Gastrocnemius medialis (tissue), 4 donors: ENCODE measurements at regions not wholly inside any gene's neighbourhood (a gene's known extent, or its start where the extent isn't known, plus 50 kb on each side); places are given as distances from the start of the nearest gene placed in this dataset.

ENCODE experiments used
- ATAC-seq, 2 donors: fragments of 150-250 bp; one replicate each; pipeline ENCODE4 v1.9.1; 2016
- DNase-seq, 2 donors: peaks; one replicate each; pipeline ENCODE4 v3.0.0-alpha.2; 2019
- H3K27ac ChIP-seq, 4 donors: fragments of 200-600 bp; sonication (generic); 1 replicate in 1 of 4; 2 replicates in 3 of 4; pipeline ENCODE4 v1.5.1; 2016 to 2018; ENCODE audit warnings: mild to moderate bottlenecking in 2 of 4, moderate library complexity in 1 of 4
- H3K27me3 ChIP-seq, 3 donors: fragments of 200-600 bp; sonication (generic) in 2 of 3; 1 replicate in 1 of 3; 2 replicates in 2 of 3; pipeline versions ENCODE4 v1.5.1 to v1.6.0; 2016 to 2019; ENCODE audit warnings: mild to moderate bottlenecking in 1 of 3, moderate library complexity in 1 of 3
- H3K36me3 ChIP-seq, 2 donors: fragments of 200-600 bp; sonication (generic) in 1 of 2; one replicate each; pipeline ENCODE4 v1.5.1; 2017 to 2018
- H3K4me1 ChIP-seq, 2 donors: fragments of 200-600 bp; sonication (generic) in 1 of 2; one replicate each; pipeline ENCODE4 v1.5.1; 2016 to 2017; ENCODE audit warnings: mild to moderate bottlenecking in 2 of 2
- H3K4me3 ChIP-seq, 4 donors: fragments of 200-600 bp; sonication (generic) in 3 of 4; 1 replicate in 1 of 4; 2 replicates in 3 of 4; pipeline ENCODE4 v1.5.1; 2016 to 2019; ENCODE audit warnings: mild to moderate bottlenecking in 2 of 4
- H3K9me3 ChIP-seq, 3 donors: fragments of 200-600 bp; sonication (generic) in 2 of 3; 1 replicate in 1 of 3; 2 replicates in 2 of 3; pipeline ENCODE4 v1.5.1; 2016 to 2019
- POLR2A ChIP-seq, 2 donors: fragments of 450-650 bp; IDR thresholded peaks; one replicate each; pipeline ENCODE4 v1.6.1; 2017; ENCODE audit warnings: antibody characterized with exemption in 2 of 2, mild to moderate bottlenecking in 2 of 2, moderate library complexity in 2 of 2
- in situ Hi-C, 4 donors: fragments of 200-750 bp; cut with MboI; loops; one replicate each; pipeline versions ENCODE4 v1.15.0 to v1.8.0; 2017; ENCODE audit warnings: low sequenced_read_pairs in 4 of 4
- intact Hi-C: fragments of 100-400 bp; cut with DNase I; formaldehyde crosslinking; loops from one replicate; pipeline ENCODE4 v1.15.1; 2023; ENCODE audit warnings: low total_unique reads
- TF ChIP-seq, protein P1 (sequence below), 5 experiments: fragments of 450-650 bp in 3 of 5; fragments of 200-600 bp in 2 of 5; sonication (generic) in 2 of 5; IDR thresholded peaks in 4 of 5; conservative IDR thresholded peaks in 1 of 5; 1 replicate in 4 of 5; 2 replicates in 1 of 5; pipeline ENCODE4 v1.5.1; 2016 to 2019; ENCODE audit warnings: antibody characterized with exemption in 5 of 5, mild to moderate bottlenecking in 3 of 5, moderate library complexity in 3 of 5

DNA sequence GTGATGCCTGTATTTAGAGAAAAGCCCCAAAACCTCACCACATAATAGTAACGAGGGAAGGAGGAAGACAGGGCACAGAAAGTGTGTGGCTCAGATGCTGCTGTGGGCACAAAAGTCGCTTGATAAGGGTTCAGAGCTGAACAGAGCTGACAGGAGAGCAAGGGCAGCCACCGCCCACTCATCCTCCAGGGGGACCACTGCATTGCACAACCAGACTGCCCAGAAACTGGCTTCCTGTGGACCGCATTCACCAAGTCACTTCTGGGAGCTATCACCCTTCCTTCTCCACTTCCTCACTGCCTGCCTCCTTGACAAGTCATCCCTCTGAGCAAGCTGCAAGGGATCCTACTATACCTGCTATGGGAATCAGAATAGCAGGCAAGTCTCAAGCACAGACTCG lies 512.4 kb upstream of the CDH11 start:
- Histone ChIP-seq H3K27ac (no peak overlapping the region), H3K4me1 (no peaks in the 10 kb centered on the region), H3K27me3 (no peaks in the 10 kb centered on the region), H3K4me3 (no peak overlapping the region), H3K36me3 (no peaks in the 10 kb centered on the region), H3K9me3 (no peaks in the 10 kb centered on the region)
- ATAC-seq = no peak
- no peak for TF ChIP-seq POLR2A (IDR thresholded peaks at IDR 0.05)
- TF ChIP-seq, protein P1, sequence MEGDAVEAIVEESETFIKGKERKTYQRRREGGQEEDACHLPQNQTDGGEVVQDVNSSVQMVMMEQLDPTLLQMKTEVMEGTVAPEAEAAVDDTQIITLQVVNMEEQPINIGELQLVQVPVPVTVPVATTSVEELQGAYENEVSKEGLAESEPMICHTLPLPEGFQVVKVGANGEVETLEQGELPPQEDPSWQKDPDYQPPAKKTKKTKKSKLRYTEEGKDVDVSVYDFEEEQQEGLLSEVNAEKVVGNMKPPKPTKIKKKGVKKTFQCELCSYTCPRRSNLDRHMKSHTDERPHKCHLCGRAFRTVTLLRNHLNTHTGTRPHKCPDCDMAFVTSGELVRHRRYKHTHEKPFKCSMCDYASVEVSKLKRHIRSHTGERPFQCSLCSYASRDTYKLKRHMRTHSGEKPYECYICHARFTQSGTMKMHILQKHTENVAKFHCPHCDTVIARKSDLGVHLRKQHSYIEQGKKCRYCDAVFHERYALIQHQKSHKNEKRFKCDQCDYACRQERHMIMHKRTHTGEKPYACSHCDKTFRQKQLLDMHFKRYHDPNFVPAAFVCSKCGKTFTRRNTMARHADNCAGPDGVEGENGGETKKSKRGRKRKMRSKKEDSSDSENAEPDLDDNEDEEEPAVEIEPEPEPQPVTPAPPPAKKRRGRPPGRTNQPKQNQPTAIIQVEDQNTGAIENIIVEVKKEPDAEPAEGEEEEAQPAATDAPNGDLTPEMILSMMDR (IDR thresholded peaks at IDR 0.05 in 4 of 5, conservative IDR thresholded peaks at IDR 0.05 in 1 of 5) = no peak
- DNase-seq = no peak
- in situ Hi-C loops = no loop called here
- intact Hi-C loops = no loop called here

- H3K27me3 ChIP-seq = no peaks in the 10 kb centered on the region
- TF ChIP-seq, protein P1 (IDR thresholded peaks at IDR 0.05 in 4 of 5, conservative IDR thresholded peaks at IDR 0.05 in 1 of 5) = no peak
Measured at GRCh38 chr16:65624666-65625065, 502.8 kb upstream of the CDH11 start.

GRCh38 chr16:65624229-65624628 lies 502.4 kb upstream of the CDH11 start:
- Histone ChIP-seq H3K4me3 (no peak overlapping the region), H3K9me3 (no peaks in the 10 kb centered on the region), H3K36me3 (no peaks in the 10 kb centered on the region), H3K4me1 (no peaks in the 10 kb centered on the region), H3K27me3 (no peaks in the 10 kb centered on the region), H3K27ac (no peak overlapping the region)
- DNase-seq = no peak
- no peak for ATAC-seq
- in situ Hi-C loops = no loop called here
- intact Hi-C loops = no loop called here
- no peak for TF ChIP-seq POLR2A (IDR thresholded peaks at IDR 0.05)
- TF ChIP-seq, protein P1 (IDR thresholded peaks at IDR 0.05 in 4 of 5, conservative IDR thresholded peaks at IDR 0.05 in 1 of 5) = no peak

More at GRCh38 chr16:65624666-65625065, 502.8 kb upstream of the CDH11 start:
- in situ Hi-C loops (no loop called here), intact Hi-C loops (no loop called here)
- DNase-seq = no peak
- Histone ChIP-seq H3K4me3 (no peak overlapping the region), H3K9me3 (no peaks in the 10 kb centered on the region), H3K36me3 (no peaks in the 10 kb centered on the region), H3K4me1 (no peaks in the 10 kb centered on the region), H3K27ac (no peak overlapping the region)
- no peak for ATAC-seq

- Histone ChIP-seq H3K9me3 (no peaks in the 10 kb centered on the region), H3K4me1 (no peaks in the 10 kb centered on the region), H3K27ac (no peak overlapping the region), H3K36me3 (no peaks in the 10 kb centered on the region), H3K4me3 (no peak overlapping the region), H3K27me3 (no peaks in the 10 kb centered on the region)
- intact Hi-C loops (no loop called here), in situ Hi-C loops (no loop called here)
- ATAC-seq (no peak), DNase-seq (no peak)
- no peak for TF ChIP-seq POLR2A (IDR thresholded peaks at IDR 0.05)
- TF ChIP-seq, protein P1 (IDR thresholded peaks at IDR 0.05 in 4 of 5, conservative IDR thresholded peaks at IDR 0.05 in 1 of 5) = no peak
Measured at GRCh38 chr16:65622871-65623270, 501.0 kb upstream of the CDH11 start.

- Histone ChIP-seq H3K27me3 (no peaks in the 10 kb centered on the region), H3K27ac (no peak overlapping the region), H3K36me3 (no peaks in the 10 kb centered on the region), H3K4me3 (no peak overlapping the region), H3K9me3 (no peaks in the 10 kb centered on the region), H3K4me1 (no peaks in the 10 kb centered on the region)
- TF ChIP-seq POLR2A (IDR thresholded peaks at IDR 0.05) = no peak
- TF ChIP-seq, protein P1 (IDR thresholded peaks at IDR 0.05 in 4 of 5, conservative IDR thresholded peaks at IDR 0.05 in 1 of 5) = no peak
- no peak for DNase-seq
- intact Hi-C loops (no loop called here), in situ Hi-C loops (no loop called here)
- no peak for ATAC-seq
Measured at GRCh38 chr16:65622151-65622550, 500.3 kb upstream of the CDH11 start.
